ENCODE measurements at regions not wholly inside any gene's neighbourhood (a gene's known extent, or its start where the extent isn't known, plus 50 kb on each side); places are given as distances from the start of the nearest gene placed in this dataset.

DNA sequence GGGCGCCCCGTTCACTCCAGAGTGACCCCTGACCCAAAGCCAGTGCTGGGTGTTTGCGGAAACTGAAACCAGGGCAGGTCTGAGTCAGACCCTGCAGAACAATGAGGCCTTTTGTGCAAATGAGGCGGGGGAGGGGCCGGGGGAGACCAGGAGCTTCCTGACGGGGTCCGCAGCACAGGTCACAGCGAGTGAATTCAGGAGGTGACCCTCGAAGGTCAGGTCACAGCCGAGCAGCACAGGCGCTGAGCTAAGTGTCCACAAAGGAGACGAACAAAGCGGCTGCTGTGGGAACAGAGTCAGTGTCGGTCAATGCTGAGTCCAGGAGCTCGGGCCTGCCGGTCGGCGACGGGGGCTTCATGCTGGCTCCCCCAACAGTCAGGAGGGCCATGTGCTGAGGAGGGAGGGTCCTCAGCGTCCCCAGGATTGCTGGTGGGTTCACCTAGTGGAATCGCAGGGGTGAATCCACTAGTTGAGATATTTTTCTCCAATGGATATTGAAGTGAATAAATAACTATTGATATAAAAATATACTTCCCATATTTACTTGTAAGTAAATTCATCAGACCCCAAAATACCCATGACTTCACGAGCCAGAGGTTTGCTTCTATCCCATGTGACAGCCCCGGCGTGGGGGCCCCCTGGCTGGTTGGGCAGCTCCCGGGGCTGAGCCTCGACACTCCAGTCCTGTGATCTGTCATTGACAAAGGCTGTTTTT lies 188.4 kb upstream of the SULF2 start (continued):
- TF ChIP-seq, protein P1, sequence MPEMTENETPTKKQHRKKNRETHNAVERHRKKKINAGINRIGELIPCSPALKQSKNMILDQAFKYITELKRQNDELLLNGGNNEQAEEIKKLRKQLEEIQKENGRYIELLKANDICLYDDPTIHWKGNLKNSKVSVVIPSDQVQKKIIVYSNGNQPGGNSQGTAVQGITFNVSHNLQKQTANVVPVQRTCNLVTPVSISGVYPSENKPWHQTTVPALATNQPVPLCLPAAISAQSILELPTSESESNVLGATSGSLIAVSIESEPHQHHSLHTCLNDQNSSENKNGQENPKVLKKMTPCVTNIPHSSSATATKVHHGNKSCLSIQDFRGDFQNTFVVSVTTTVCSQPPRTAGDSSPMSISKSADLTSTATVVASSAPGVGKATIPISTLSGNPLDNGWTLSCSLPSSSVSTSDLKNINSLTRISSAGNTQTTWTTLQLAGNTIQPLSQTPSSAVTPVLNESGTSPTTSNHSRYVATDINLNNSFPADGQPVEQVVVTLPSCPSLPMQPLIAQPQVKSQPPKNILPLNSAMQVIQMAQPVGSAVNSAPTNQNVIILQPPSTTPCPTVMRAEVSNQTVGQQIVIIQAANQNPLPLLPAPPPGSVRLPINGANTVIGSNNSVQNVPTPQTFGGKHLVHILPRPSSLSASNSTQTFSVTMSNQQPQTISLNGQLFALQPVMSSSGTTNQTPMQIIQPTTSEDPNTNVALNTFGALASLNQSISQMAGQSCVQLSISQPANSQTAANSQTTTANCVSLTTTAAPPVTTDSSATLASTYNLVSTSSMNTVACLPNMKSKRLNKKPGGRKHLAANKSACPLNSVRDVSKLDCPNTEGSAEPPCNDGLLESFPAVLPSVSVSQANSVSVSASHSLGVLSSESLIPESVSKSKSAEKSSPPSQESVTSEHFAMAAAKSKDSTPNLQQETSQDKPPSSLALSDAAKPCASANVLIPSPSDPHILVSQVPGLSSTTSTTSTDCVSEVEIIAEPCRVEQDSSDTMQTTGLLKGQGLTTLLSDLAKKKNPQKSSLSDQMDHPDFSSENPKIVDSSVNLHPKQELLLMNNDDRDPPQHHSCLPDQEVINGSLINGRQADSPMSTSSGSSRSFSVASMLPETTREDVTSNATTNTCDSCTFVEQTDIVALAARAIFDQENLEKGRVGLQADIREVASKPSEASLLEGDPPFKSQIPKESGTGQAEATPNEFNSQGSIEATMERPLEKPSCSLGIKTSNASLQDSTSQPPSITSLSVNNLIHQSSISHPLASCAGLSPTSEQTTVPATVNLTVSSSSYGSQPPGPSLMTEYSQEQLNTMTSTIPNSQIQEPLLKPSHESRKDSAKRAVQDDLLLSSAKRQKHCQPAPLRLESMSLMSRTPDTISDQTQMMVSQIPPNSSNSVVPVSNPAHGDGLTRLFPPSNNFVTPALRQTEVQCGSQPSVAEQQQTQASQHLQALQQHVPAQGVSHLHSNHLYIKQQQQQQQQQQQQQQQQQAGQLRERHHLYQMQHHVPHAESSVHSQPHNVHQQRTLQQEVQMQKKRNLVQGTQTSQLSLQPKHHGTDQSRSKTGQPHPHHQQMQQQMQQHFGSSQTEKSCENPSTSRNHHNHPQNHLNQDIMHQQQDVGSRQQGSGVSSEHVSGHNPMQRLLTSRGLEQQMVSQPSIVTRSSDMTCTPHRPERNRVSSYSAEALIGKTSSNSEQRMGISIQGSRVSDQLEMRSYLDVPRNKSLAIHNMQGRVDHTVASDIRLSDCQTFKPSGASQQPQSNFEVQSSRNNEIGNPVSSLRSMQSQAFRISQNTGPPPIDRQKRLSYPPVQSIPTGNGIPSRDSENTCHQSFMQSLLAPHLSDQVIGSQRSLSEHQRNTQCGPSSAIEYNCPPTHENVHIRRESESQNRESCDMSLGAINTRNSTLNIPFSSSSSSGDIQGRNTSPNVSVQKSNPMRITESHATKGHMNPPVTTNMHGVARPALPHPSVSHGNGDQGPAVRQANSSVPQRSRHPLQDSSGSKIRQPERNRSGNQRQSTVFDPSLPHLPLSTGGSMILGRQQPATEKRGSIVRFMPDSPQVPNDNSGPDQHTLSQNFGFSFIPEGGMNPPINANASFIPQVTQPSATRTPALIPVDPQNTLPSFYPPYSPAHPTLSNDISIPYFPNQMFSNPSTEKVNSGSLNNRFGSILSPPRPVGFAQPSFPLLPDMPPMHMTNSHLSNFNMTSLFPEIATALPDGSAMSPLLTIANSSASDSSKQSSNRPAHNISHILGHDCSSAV (CRISPR knock-in tag; IDR thresholded peaks at IDR 0.05; ENCODE audit: borderline replicate concordance) = no peak
- TF ChIP-seq KDM2A (CRISPR knock-in tag; IDR thresholded peaks at IDR 0.05; ENCODE audit: borderline replicate concordance, low read depth) = peak; percentile 68; the same call in 1 of the 2 replicates
- no peak for TF ChIP-seq SRF (IDR thresholded peaks at IDR 0.05; ENCODE audit: low read depth, low read length)
- no peak for TF ChIP-seq ZNF296 (CRISPR knock-in tag; conservative IDR thresholded peaks at IDR 0.05)
- TF ChIP-seq, protein P2, sequence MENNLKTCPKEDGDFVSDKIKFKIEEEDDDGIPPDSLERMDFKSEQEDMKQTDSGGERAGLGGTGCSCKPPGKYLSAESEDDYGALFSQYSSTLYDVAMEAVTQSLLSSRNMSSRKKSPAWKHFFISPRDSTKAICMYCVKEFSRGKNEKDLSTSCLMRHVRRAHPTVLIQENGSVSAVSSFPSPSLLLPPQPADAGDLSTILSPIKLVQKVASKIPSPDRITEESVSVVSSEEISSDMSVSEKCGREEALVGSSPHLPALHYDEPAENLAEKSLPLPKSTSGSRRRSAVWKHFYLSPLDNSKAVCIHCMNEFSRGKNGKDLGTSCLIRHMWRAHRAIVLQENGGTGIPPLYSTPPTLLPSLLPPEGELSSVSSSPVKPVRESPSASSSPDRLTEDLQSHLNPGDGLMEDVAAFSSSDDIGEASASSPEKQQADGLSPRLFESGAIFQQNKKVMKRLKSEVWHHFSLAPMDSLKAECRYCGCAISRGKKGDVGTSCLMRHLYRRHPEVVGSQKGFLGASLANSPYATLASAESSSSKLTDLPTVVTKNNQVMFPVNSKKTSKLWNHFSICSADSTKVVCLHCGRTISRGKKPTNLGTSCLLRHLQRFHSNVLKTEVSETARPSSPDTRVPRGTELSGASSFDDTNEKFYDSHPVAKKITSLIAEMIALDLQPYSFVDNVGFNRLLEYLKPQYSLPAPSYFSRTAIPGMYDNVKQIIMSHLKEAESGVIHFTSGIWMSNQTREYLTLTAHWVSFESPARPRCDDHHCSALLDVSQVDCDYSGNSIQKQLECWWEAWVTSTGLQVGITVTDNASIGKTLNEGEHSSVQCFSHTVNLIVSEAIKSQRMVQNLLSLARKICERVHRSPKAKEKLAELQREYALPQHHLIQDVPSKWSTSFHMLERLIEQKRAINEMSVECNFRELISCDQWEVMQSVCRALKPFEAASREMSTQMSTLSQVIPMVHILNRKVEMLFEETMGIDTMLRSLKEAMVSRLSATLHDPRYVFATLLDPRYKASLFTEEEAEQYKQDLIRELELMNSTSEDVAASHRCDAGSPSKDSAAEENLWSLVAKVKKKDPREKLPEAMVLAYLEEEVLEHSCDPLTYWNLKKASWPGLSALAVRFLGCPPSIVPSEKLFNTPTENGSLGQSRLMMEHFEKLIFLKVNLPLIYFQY (CRISPR knock-in tag; IDR thresholded peaks at IDR 0.05; ENCODE audit: borderline replicate concordance) = peak; percentile 92; the same call in 1 of the 2 replicates
- TF ChIP-seq PHF20 (CRISPR knock-in tag; IDR thresholded peaks at IDR 0.05) = no peak
- no peak for TF ChIP-seq ZNF569 (CRISPR knock-in tag; IDR thresholded peaks at IDR 0.05; ENCODE audit: borderline replicate concordance)
- peak; percentile 39 for TF ChIP-seq STAG1 (CRISPR knock-in tag; IDR thresholded peaks at IDR 0.05)
- no peak for TF ChIP-seq ADNP (CRISPR knock-in tag; IDR thresholded peaks at IDR 0.05)
- peak; percentile 34; the same call in 1 of the 2 replicates for TF ChIP-seq ZIK1 (CRISPR knock-in tag; IDR thresholded peaks at IDR 0.05; ENCODE audit: borderline replicate concordance, low read depth)
- no peak for TF ChIP-seq MAFG (CRISPR knock-in tag; IDR thresholded peaks at IDR 0.05)
- TF ChIP-seq, protein P3, sequence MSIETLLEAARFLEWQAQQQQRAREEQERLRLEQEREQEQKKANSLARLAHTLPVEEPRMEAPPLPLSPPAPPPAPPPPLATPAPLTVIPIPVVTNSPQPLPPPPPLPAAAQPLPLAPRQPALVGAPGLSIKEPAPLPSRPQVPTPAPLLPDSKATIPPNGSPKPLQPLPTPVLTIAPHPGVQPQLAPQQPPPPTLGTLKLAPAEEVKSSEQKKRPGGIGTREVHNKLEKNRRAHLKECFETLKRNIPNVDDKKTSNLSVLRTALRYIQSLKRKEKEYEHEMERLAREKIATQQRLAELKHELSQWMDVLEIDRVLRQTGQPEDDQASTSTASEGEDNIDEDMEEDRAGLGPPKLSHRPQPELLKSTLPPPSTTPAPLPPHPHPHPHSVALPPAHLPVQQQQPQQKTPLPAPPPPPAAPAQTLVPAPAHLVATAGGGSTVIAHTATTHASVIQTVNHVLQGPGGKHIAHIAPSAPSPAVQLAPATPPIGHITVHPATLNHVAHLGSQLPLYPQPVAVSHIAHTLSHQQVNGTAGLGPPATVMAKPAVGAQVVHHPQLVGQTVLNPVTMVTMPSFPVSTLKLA (IDR thresholded peaks at IDR 0.05) = peak; percentile 29; the same call in 1 of the 2 replicates
- TF ChIP-seq NCOR1 (IDR thresholded peaks at IDR 0.05; ENCODE audit: borderline replicate concordance, low read length) = peak; percentile 79
- TF ChIP-seq, protein P4, sequence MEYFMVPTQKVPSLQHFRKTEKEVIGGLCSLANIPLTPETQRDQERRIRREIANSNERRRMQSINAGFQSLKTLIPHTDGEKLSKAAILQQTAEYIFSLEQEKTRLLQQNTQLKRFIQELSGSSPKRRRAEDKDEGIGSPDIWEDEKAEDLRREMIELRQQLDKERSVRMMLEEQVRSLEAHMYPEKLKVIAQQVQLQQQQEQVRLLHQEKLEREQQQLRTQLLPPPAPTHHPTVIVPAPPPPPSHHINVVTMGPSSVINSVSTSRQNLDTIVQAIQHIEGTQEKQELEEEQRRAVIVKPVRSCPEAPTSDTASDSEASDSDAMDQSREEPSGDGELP (IDR thresholded peaks at IDR 0.05; ENCODE audit: borderline replicate concordance, low read depth) = peak; percentile 80; the same call in 1 of the 2 replicates
